ENCODE measurements at regions not wholly inside any gene's neighbourhood (a gene's known extent, or its start where the extent isn't known, plus 50 kb on each side); places are given as distances from the start of the nearest gene placed in this dataset.

DNA sequence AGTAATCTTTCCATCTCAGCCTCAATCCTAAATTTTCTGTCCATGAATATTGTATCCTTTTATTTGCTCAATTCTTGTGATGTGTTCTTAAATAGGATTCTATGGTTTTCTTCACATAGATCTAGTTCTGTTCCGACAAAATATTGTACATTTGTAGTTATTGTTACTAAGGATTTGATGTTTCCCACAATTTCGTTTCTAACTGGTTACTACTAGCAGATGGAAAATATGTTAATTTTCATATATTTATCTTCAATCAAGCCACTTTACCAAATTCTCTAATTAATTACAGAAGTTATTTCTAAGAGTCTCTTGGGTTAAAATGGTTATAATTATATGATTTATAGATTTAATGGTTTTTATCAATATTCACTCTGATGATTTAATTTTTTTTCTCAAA, 60.3 kb downstream of the SEC61B start:
- no peak overlapping the region for H3K4me3 ChIP-seq (ENCODE audit: insufficient read depth, low read depth, low read length)
- H3K36me3 ChIP-seq (replicated peaks; ENCODE audit: control insufficient read depth, insufficient read depth, low read length) = no peaks in the 10 kb centered on the region
- no peaks in the 10 kb centered on the region for H3K27me3 ChIP-seq (ENCODE audit: control insufficient read depth, insufficient read depth, low read length)
- DNase-seq = no peak

DNA sequence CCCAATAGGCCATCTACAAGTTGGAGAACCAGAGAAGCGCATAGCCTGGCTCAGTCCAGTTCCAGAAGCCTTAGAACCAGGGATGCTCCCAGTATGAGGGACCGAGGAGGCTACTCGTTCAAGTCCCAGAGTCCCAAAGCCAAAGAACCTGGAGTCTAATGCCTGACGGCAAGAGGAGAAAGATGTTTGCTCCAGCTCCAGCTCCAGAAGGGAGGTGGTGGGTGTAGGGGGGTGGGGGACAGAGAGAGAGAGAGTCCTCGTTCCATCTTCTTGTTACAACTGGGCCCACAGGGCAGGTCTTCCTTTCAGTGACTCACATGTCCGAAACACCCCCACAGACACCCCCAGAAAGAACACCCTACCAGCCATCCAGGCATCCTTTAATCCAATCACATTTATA, 63.9 kb downstream of the SEC61B start:
- no peak for DNase-seq
- Histone ChIP-seq H3K27me3 (ENCODE audit: control insufficient read depth, insufficient read depth, low read length) (no peaks in the 10 kb centered on the region), H3K4me3 (ENCODE audit: insufficient read depth, low read depth, low read length) (no peak overlapping the region), H3K36me3 (replicated peaks; ENCODE audit: control insufficient read depth, insufficient read depth, low read length) (no peaks in the 10 kb centered on the region)

DNA sequence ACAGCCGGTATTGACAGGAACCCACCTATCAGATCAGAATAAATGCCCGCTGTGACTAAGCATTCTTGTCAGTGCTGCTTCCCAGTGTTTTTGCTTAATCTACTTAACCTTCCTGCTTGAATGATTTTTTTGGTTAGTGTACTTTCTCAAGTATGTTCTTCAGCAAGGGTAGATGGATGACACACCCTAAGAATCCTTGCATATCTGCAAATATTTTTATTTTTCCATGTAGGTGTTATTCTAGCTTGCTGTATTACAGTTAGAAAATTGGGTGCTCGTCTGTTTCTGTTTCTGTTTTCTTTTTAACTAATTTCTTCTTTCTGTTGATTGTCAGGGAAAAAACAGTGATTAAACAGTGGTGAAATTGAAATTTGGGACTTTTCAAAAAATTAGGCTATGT, 64.5 kb downstream of the SEC61B start:
- Histone ChIP-seq H3K4me3 (ENCODE audit: insufficient read depth, low read depth, low read length) (no peak overlapping the region), H3K36me3 (replicated peaks; ENCODE audit: control insufficient read depth, insufficient read depth, low read length) (no peaks in the 10 kb centered on the region), H3K27me3 (ENCODE audit: control insufficient read depth, insufficient read depth, low read length) (no peaks in the 10 kb centered on the region)
- DNase-seq = no peak

- DNase-seq = no peak
- H3K4me3 ChIP-seq (ENCODE audit: insufficient read depth, low read depth, low read length) = no peak overlapping the region
- H3K36me3 ChIP-seq (replicated peaks; ENCODE audit: control insufficient read depth, insufficient read depth, low read length) = no peaks in the 10 kb centered on the region
- no peaks in the 10 kb centered on the region for H3K27me3 ChIP-seq (ENCODE audit: control insufficient read depth, insufficient read depth, low read length)
Observed at GRCh38 chr9:99287641-99288040, 65.6 kb downstream of the SEC61B start.

DNA sequence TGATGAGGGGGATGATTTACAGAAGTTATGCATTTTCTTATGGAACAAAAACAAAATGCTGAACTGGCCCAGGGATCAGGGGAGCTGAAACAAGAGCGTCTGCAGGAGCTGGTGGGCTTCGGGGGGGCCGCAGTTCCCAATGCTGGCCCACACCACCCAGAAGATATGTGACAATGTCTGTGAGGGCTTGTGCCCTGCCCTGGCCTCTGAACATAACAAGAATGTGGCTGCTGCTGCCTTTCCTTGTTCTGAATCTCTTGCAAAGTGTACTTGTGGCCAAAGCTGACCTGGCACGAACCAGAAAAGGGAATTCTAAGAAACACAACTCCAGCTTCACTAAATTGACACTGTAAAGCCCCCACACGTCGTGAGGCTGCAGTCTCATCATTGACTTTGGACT, 66.7 kb downstream of the SEC61B start:
- no peak overlapping the region for H3K4me3 ChIP-seq (ENCODE audit: insufficient read depth, low read depth, low read length)
- H3K27me3 ChIP-seq (ENCODE audit: control insufficient read depth, insufficient read depth, low read length) = no peaks in the 10 kb centered on the region
- H3K36me3 ChIP-seq (replicated peaks; ENCODE audit: control insufficient read depth, insufficient read depth, low read length) = no peaks in the 10 kb centered on the region
- no peak for DNase-seq

GRCh38 chr9:99294850-99295461, 72.9 kb downstream of the SEC61B start:
- DNase-seq = peak; percentile 33
- Histone ChIP-seq H3K27me3 (ENCODE audit: control insufficient read depth, insufficient read depth, low read length) (no peaks in the 10 kb centered on the region), H3K4me3 (ENCODE audit: insufficient read depth, low read depth, low read length) (no peak overlapping the region), H3K36me3 (replicated peaks; ENCODE audit: control insufficient read depth, insufficient read depth, low read length) (no peaks in the 10 kb centered on the region)

DNA sequence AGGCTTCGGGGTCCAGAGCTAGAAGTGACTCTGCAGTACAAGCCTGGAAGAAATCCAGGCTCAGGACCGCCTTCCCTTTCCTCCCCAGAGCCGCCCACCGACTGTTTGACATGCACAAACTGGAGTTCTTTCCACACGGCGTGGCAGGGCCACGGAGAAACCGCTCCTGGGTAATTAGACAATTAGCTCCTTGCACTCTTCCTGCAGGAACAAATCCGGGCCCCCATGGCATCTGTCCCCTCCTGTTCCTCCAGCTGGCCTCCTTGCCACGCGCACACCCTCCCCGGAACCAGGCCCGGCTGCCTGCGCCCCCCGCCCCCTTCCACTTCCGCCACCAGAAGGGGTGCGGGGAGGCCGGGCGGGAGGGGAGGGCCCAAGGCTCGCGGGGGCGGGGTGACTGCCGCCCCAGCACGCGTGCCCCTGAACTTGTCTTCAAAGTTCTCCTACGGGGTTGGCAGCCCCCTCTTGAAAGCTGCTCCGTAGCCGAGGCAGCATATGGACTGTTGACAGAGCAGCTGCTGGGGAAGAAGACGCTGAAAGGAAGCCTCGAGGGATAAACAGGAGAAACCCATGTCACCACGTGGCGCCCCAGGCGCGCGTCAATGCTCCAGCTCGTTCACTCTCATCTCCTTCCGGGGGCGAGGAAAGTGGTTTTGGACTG, 74.3 kb downstream of the SEC61B start:
- H3K4me3 ChIP-seq (ENCODE audit: insufficient read depth, low read depth, low read length) = no peak overlapping the region
- peak; percentile 60 for DNase-seq
- no peaks in the 10 kb centered on the region for H3K36me3 ChIP-seq (replicated peaks; ENCODE audit: control insufficient read depth, insufficient read depth, low read length)
- H3K27me3 ChIP-seq (ENCODE audit: control insufficient read depth, insufficient read depth, low read length) = no peaks in the 10 kb centered on the region

GRCh38 chr9:99298614-99299013, 76.5 kb downstream of the SEC61B start:
- Histone ChIP-seq H3K36me3 (replicated peaks; ENCODE audit: control insufficient read depth, insufficient read depth, low read length) (no peaks in the 10 kb centered on the region), H3K27me3 (ENCODE audit: control insufficient read depth, insufficient read depth, low read length) (no peaks in the 10 kb centered on the region), H3K4me3 (ENCODE audit: insufficient read depth, low read depth, low read length) (no peak overlapping the region)
- DNase-seq = no peak

DNA sequence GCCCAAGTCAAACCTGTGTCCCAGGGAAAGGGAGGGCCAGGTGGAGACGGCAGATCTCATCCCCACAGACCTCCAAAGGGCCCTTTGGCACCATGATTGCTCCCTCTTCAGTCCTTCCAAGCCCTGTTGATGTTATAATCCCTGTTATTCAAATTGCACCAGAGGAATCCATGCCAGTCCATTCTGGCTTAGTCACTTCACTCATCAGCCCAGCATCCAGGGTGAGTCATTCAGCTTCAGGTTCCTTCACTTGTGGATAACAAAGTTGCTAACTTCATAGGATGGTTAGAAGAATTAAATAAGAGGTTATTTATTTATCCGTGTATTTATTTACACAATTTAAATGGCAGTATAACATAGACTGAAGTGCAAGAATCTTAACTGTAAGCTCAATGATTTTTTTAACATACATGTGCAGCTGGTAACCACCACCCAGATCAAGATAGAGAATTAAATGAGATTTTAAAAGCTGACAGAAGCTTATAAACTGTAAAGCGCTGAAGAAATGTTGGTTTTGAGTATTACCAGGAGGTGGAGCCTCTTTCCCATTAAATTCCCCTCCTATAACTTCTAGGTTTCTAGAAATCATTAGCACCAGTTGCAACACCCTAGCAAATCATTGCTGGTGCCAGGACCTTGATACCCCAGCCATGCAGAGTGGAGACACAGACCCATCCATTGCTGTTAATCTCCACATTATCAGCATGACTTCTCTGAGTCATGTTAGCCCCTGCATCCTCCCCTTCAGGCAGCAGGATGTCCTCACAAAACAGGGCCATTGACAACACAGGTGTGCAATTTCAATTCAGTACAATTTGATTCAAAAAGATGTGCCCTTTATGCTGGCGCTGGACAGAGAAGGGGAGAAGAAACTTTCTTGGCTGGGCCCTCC, 77.4 kb downstream of the SEC61B start:
- Histone ChIP-seq H3K36me3 (replicated peaks; ENCODE audit: control insufficient read depth, insufficient read depth, low read length) (no peaks in the 10 kb centered on the region), H3K27me3 (ENCODE audit: control insufficient read depth, insufficient read depth, low read length) (no peaks in the 10 kb centered on the region), H3K4me3 (ENCODE audit: insufficient read depth, low read depth, low read length) (no peak overlapping the region)
- DNase-seq = no peak

DNA sequence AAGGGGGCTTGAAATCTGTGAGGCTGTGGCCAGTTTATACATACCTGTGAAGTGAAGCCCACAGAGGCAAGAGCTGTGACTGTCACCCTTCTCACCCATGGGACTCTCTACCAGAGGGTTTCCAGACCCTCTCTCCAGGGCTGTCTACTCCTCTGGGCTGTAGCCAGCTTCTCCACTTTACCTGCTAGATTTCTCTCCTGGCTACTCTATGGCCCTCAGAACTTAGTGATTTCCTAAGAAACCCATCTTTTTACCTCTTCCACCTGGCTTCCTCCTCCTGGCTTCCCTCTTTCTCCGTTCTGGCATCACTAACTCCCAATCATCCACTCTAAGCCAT, 78.0 kb downstream of the SEC61B start:
- DNase-seq = no peak
- H3K36me3 ChIP-seq (replicated peaks; ENCODE audit: control insufficient read depth, insufficient read depth, low read length) = no peaks in the 10 kb centered on the region
- no peaks in the 10 kb centered on the region for H3K27me3 ChIP-seq (ENCODE audit: control insufficient read depth, insufficient read depth, low read length)

DNA sequence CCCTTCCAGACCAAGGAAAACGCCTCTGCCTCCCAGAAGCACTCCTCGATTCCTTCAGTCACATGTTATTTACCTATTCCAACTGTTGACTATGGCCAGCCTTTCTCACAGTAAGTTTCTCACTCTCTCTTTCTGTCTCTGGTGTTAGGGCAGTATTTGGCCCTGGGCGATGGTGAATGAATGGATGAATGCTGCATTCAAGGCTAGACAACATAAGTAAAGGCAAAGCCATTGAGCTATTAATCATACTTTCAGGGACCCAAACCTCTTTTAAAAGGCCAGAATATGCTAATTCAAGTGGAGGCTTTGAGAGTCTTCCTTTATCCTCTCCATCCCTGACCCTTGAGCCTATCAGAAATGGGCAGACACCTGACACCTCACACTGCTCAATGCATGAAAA, 78.5 kb downstream of the SEC61B start:
- Histone ChIP-seq H3K36me3 (replicated peaks; ENCODE audit: control insufficient read depth, insufficient read depth, low read length) (no peaks in the 10 kb centered on the region), H3K4me3 (ENCODE audit: insufficient read depth, low read depth, low read length) (no peak overlapping the region), H3K27me3 (ENCODE audit: control insufficient read depth, insufficient read depth, low read length) (no peaks in the 10 kb centered on the region)
- DNase-seq = no peak

More for the DNA sequence above, 78.0 kb downstream of the SEC61B start:
- no peak overlapping the region for H3K4me3 ChIP-seq (ENCODE audit: insufficient read depth, low read depth, low read length)

DNA sequence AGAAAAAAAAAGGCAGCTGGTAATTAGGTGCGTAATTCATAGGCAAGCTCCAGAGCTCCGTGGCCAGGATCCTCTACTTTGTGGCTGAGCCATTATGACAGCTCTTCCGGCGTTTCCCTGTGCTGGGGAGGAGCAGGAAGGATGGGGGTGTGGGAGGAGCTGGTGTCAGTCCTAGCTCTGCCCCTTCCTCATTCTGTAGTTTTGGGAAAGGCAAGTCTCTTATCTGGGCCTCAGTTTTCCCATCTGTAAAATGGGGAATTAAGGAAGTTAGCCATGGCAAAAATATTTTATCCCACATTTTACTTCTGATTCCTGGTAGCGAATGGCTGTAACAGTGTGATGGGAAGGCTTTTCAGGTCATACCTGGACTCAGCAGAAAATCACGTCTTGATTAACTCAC, 81.1 kb downstream of the SEC61B start:
- no peak overlapping the region for H3K4me3 ChIP-seq (ENCODE audit: insufficient read depth, low read depth, low read length)
- H3K36me3 ChIP-seq (replicated peaks; ENCODE audit: control insufficient read depth, insufficient read depth, low read length) = no peaks in the 10 kb centered on the region
- no peak for DNase-seq
- no peaks in the 10 kb centered on the region for H3K27me3 ChIP-seq (ENCODE audit: control insufficient read depth, insufficient read depth, low read length)

DNA sequence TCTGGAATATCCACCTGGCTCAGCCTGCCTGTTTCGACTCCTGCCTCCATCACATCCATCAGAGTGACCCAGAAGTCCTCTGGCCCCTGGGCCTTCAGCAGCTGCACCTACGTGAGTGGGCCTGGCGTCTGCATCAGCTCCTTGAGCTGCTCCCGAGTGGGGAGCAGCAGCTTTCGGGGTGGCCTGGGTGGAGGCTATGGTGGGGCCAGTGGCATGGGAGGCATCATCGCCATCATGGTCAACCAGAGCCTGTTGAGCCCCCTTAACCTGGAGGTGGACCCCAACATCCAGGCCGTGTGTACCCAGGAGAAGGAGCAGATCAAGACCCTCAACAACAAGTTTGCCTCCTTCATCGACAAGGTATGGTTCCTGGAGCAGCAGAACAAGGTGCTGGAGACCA, 83.0 kb downstream of the SEC61B start:
- no peak for DNase-seq
- no peak overlapping the region for H3K4me3 ChIP-seq (ENCODE audit: insufficient read depth, low read depth, low read length)
- H3K27me3 ChIP-seq (ENCODE audit: control insufficient read depth, insufficient read depth, low read length) = no peaks in the 10 kb centered on the region
- no peaks in the 10 kb centered on the region for H3K36me3 ChIP-seq (replicated peaks; ENCODE audit: control insufficient read depth, insufficient read depth, low read length)

DNA sequence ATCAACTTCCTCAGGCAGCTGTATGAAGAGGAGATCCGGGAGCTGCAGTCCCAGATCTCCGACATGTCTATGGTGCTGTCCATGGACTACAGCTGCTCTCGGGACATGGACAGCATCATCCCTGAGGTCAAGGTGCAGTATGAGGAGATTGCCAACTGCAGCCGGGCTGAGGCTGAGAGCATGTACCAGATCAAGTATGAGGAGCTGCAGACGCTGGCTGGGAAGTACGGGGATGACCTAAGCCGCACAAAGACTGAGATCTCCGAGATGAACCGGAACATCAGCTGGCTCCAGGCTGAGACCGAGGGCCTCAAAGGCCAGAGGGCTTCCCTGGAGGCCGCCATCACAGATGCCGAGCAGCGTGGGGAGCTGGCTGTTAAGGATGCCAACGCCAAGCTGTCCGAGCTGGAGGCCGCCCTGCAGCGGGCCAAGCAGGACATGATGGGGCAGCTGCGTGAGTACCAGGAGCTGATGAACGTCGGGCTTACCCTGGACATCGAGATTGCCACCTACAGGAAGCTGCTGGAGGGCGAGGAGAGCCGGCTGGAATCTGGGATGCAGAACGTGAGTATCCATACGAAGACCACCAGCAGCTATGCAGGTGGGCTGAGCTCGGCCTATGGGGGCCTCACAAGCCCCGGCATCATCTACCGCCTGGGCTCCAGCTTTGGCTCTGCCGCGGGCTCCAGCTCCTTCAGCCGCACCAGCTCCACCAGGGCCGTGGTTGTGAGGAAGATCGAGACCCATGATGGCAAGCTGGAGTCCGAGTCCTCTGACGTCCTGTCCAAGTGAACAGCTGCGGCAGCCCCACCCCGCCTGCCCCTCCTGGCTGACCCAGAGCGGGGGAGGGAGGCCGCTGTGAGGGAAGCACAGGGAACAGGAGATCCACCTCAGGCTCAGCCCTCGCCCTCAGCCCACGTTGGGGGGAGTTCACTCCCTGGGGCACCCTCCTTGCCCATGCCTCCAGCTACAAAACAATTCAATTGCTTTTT, 84.0 kb downstream of the SEC61B start:
- DNase-seq = no peak
- no peaks in the 10 kb centered on the region for H3K36me3 ChIP-seq (replicated peaks; ENCODE audit: control insufficient read depth, insufficient read depth, low read length)
- H3K4me3 ChIP-seq (ENCODE audit: insufficient read depth, low read depth, low read length) = no peak overlapping the region
- H3K27me3 ChIP-seq (ENCODE audit: control insufficient read depth, insufficient read depth, low read length) = no peaks in the 10 kb centered on the region

Measured in H7 (cell line).